ENCODE measurements at regions not wholly inside any gene's neighbourhood (a gene's known extent, or its start where the extent isn't known, plus 50 kb on each side); places are given as distances from the start of the nearest gene placed in this dataset.

- TF ChIP-seq CTCF (IDR thresholded peaks at IDR 0.05), result no peak
- no peak for TF ChIP-seq POLR2A (IDR thresholded peaks at IDR 0.05)
Measured at GRCh38 chr2:104521247-104521646, 332.7 kb upstream of the POU3F3 start.

All from Peyer's patch (tissue), 4 donors.